ENCODE measurements at regions not wholly inside any gene's neighbourhood (a gene's known extent, or its start where the extent isn't known, plus 50 kb on each side); places are given as distances from the start of the nearest gene placed in this dataset.

DNA sequence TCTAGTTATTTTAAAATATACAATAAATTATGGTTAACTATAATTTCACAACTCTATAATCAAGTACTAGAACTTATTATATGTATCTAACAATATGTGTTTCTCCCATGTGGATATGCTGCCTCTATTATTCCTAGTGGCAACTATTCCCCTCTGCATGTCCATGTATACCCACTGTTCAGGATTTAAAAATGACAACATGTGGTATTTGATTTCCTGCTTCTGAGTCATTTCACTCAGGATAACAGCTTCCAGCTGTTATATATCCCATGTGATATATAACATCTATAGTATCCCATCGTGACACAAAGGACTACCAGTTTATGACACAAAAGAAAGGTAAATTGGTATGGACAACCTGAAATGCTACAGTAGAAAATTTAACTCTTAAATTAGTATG, 167.4 kb upstream of the TACR3 start:
- TF ChIP-seq, protein P1, sequence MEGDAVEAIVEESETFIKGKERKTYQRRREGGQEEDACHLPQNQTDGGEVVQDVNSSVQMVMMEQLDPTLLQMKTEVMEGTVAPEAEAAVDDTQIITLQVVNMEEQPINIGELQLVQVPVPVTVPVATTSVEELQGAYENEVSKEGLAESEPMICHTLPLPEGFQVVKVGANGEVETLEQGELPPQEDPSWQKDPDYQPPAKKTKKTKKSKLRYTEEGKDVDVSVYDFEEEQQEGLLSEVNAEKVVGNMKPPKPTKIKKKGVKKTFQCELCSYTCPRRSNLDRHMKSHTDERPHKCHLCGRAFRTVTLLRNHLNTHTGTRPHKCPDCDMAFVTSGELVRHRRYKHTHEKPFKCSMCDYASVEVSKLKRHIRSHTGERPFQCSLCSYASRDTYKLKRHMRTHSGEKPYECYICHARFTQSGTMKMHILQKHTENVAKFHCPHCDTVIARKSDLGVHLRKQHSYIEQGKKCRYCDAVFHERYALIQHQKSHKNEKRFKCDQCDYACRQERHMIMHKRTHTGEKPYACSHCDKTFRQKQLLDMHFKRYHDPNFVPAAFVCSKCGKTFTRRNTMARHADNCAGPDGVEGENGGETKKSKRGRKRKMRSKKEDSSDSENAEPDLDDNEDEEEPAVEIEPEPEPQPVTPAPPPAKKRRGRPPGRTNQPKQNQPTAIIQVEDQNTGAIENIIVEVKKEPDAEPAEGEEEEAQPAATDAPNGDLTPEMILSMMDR (IDR thresholded peaks at IDR 0.05), result no peak
- no peak for TF ChIP-seq POLR2A (IDR thresholded peaks at IDR 0.05)
